Breast epithelium (tissue), 3 donors: ENCODE measurements at regions not wholly inside any gene's neighbourhood (a gene's known extent, or its start where the extent isn't known, plus 50 kb on each side); places are given as distances from the start of the nearest gene placed in this dataset.

ENCODE experiments used
- CTCF ChIP-seq, 3 donors: fragments of 450-650 bp; IDR thresholded peaks; one replicate each; pipeline ENCODE4 v1.5.1; 2016 to 2017; ENCODE audit warnings: antibody characterized with exemption in 3 of 3, mild to moderate bottlenecking in 3 of 3, moderate library complexity in 3 of 3
- POLR2A ChIP-seq: fragments of 450-650 bp; IDR thresholded peaks from one replicate; pipeline ENCODE4 v1.6.1; 2016; ENCODE audit warnings: antibody characterized with exemption, mild to moderate bottlenecking, moderate library complexity

DNA sequence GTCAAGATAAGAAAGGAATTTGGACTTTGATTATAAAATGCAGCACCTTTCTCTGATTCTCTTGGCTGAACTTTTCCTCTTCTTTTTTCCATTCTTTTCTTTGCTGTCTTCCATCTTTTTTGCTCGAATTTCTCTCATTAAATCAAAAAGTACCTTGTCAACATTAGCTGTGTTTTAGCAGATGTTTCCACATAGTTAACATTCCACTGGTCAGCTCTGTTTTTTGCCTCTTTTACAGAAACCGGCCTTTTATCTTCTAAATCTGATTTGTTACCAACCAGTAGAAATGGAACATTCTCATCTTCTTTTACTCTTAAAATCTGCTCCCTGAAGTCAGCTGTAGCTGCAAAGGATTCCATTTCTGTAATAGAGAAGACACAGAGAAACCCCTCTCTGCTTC lies 71.1 kb upstream of the SYT1 start:
- TF ChIP-seq POLR2A (no peak), CTCF (IDR thresholded peaks at IDR 0.05) (no peak)
